Endothelial cell of umbilical vein (primary cell): ENCODE measurements at regions not wholly inside any gene's neighbourhood (a gene's known extent, or its start where the extent isn't known, plus 50 kb on each side); places are given as distances from the start of the nearest gene placed in this dataset.

Experiments used
- BruUV-seq: library from RNA; stranded (reverse); fragments of 400-500 nt; replicated peaks from 2 replicates; lab custom pipeline; 2021; lab: Mats Ljungman, UMichigan
- CTCF ChIA-PET: fragments of 300-600, 350-600 bp; sonication (Branson Sonifier 250); formaldehyde crosslinking; loops from one replicate; lab custom pipeline; 2021; ENCODE audit warnings: antibody characterized with exemption, inconsistent platforms; lab: Charles Lee
- POLR2A ChIA-PET: fragments of 300-600, 350-600 bp; sonication (Branson Sonifier 250); formaldehyde crosslinking; loops from one replicate; lab custom pipeline; 2021; ENCODE audit warnings: antibody characterized with exemption, inconsistent platforms; lab: Charles Lee
- DNase-seq: peaks from one replicate; pipeline ENCODE4 v3.0.0-alpha.2; 2011; ENCODE audit warnings: low read depth, low spot score
- FAIRE-seq: peaks from 2 replicates; lab custom pipeline; 2011; peaks lifted over from hg19 to GRCh38; lab: Jason Lieb, UNC
- H2AFZ ChIP-seq: 2 replicates; pipeline ENCODE4 v1.6.0; 2012; ENCODE audit warnings: low read depth, low read length, control low read depth, inconsistent platforms
- H3K27ac ChIP-seq: 2 replicates; pipeline ENCODE4 v1.5.1; 2011; ENCODE audit warnings: low read depth, mild to moderate bottlenecking, control low read depth, low read length, moderate library complexity; ENCODE audit not compliant: insufficient read depth
- H3K27me3 ChIP-seq, 2 experiments: 2 replicates each; pipeline versions ENCODE4 v1.6.0 to v1.6.1; 2011; ENCODE audit warnings: low read length in 2 of 2, mixed read lengths in 1 of 2; ENCODE audit not compliant: control insufficient read depth in 2 of 2, insufficient read depth in 2 of 2
- H3K36me3 ChIP-seq, 2 experiments: 2 replicates in 1 of 2; 3 replicates in 1 of 2; pipeline ENCODE4 v1.5.1; 2011; ENCODE audit warnings: low read length in 2 of 2, mild to moderate bottlenecking in 1 of 2, moderate library complexity in 1 of 2; ENCODE audit not compliant: control insufficient read depth in 2 of 2, insufficient read depth in 2 of 2; ENCODE audit errors: extremely low read depth in 1 of 2
- H3K4me1 ChIP-seq: 3 replicates; pipeline ENCODE4 v1.5.1; 2011; ENCODE audit warnings: mild to moderate bottlenecking, low read length; ENCODE audit not compliant: control insufficient read depth, insufficient read depth; ENCODE audit errors: extremely low read depth
- H3K4me2 ChIP-seq: 2 replicates; pipeline ENCODE4 v1.6.1; 2011; ENCODE audit warnings: low read length, control low read depth, mixed read lengths; ENCODE audit not compliant: insufficient read depth
- H3K4me3 ChIP-seq, 3 experiments: fragments of 200-600 bp in 1 of 3; sonication (generic), shearing (Covaris generic) in 1 of 3; replicated peaks in 1 of 3; 2 replicates each; pipeline ENCODE4 v1.5.1; 2011 to 2016; ENCODE audit warnings: control low read depth in 3 of 3, low read length in 3 of 3, mild to moderate bottlenecking in 2 of 3, inconsistent platforms in 1 of 3, low read depth in 1 of 3, moderate library complexity in 1 of 3; ENCODE audit not compliant: insufficient read depth in 1 of 3
- H3K79me2 ChIP-seq: 2 replicates; pipeline ENCODE4 v1.6.0; 2012; ENCODE audit warnings: low read length, inconsistent platforms; ENCODE audit not compliant: control insufficient read depth, insufficient read depth
- H3K9ac ChIP-seq: replicated peaks from 2 replicates; pipeline ENCODE3; 2011; ENCODE audit warnings: low read length, control low read depth; ENCODE audit not compliant: insufficient read depth; ENCODE audit errors: extremely low read depth
- H3K9me1 ChIP-seq: replicated peaks from 3 replicates; pipeline ENCODE4 v1.6.0; 2011; ENCODE audit warnings: mild to moderate bottlenecking, low read length; ENCODE audit not compliant: control insufficient read depth, insufficient read depth; ENCODE audit errors: extremely low read depth
- H3K9me3 ChIP-seq: replicated peaks from 2 replicates; pipeline ENCODE4 v1.5.1; 2012; ENCODE audit warnings: low read length, inconsistent platforms; ENCODE audit not compliant: control insufficient read depth, insufficient read depth
- H4K20me1 ChIP-seq: replicated peaks from 2 replicates; pipeline ENCODE3; 2011; ENCODE audit warnings: mild to moderate bottlenecking, low read length; ENCODE audit not compliant: control insufficient read depth, insufficient read depth; ENCODE audit errors: extremely low read depth
- EZH2 ChIP-seq: IDR thresholded peaks from 2 replicates; pipeline ENCODE4 v1.6.1; 2012; ENCODE audit warnings: borderline replicate concordance, low read depth, mild to moderate bottlenecking, moderate library complexity, low read length, inconsistent platforms; ENCODE audit not compliant: severe bottlenecking
- FOS ChIP-seq: IDR thresholded peaks from 2 replicates; pipeline ENCODE4 v1.6.1; 2011; ENCODE audit warnings: mild to moderate bottlenecking, low read length, moderate library complexity, borderline replicate concordance; ENCODE audit not compliant: insufficient read depth
- GATA2 ChIP-seq: IDR thresholded peaks from 2 replicates; pipeline ENCODE4 v1.7.0; 2011; ENCODE audit warnings: low read depth, mild to moderate bottlenecking, moderate library complexity, mixed read lengths, low read length; ENCODE audit not compliant: insufficient read length, insufficient read depth
- JUN ChIP-seq: IDR thresholded peaks from 2 replicates; pipeline ENCODE4 v1.6.1; 2011; ENCODE audit warnings: borderline replicate concordance, low read depth; ENCODE audit not compliant: insufficient read length, insufficient read depth
- MAX ChIP-seq: IDR thresholded peaks from 2 replicates; pipeline ENCODE4 v1.6.1; 2011; ENCODE audit not compliant: insufficient read depth, insufficient read length
- MYC ChIP-seq: IDR thresholded peaks from one replicate; pipeline ENCODE4 v1.6.1; 2011; ENCODE audit warnings: mild to moderate bottlenecking, low read depth, low read length
- POLR2A ChIP-seq: IDR thresholded peaks from 2 replicates; pipeline ENCODE4 v1.6.1; 2012; ENCODE audit warnings: low read depth, mild to moderate bottlenecking, control low read depth, low read length
- POLR2AphosphoS5 ChIP-seq: IDR thresholded peaks from 2 replicates; pipeline ENCODE4 v1.6.1; 2012; ENCODE audit warnings: low read depth, mild to moderate bottlenecking, control low read depth, low read length, moderate library complexity; ENCODE audit not compliant: insufficient read depth
- dilution Hi-C: fragments of 300-500 bp; cut with MboI; formaldehyde crosslinking; loops from one replicate; pipeline ENCODE4 v1.15.0; 2019; ENCODE audit warnings: low sequenced_read_pairs; ENCODE audit not compliant: extremely low pct_ligation_motif_present
- intact Hi-C: fragments of 100-400 bp; cut with micrococcal nuclease; formaldehyde crosslinking; loops from one replicate; pipeline ENCODE4 v1.10.0; 2022
- TF ChIP-seq, protein P1 (sequence below), 2 donors: IDR thresholded peaks; 1 replicate in 1 of 2; 2 replicates in 1 of 2; pipeline ENCODE4 v1.5.1; 2011; ENCODE audit warnings: low read length in 2 of 2, mild to moderate bottlenecking in 2 of 2, moderate library complexity in 2 of 2, control low read depth in 1 of 2, inconsistent platforms in 1 of 2, low read depth in 1 of 2; ENCODE audit not compliant: insufficient read depth in 1 of 2; ENCODE audit errors: extremely low read depth in 1 of 2

- intact Hi-C loops (no loop called here), dilution Hi-C loops (no loop called here)
- BruUV-seq: no TSS peak
- POLR2A ChIA-PET: no interaction called here
- H3K36me3 ChIP-seq: no peaks in the 10 kb centered on the region
- H3K9me1 ChIP-seq: no peaks in the 10 kb centered on the region
- no peak overlapping the region for H3K27ac ChIP-seq
- no peaks in the 10 kb centered on the region for H3K79me2 ChIP-seq
- DNase-seq: no peak
- TF ChIP-seq EZH2 (no peak), POLR2AphosphoS5 (no peak), GATA2 (no peak), JUN (no peak), FOS (no peak), POLR2A (no peak), MYC (no peak), MAX (no peak)
- TF ChIP-seq, protein P1, sequence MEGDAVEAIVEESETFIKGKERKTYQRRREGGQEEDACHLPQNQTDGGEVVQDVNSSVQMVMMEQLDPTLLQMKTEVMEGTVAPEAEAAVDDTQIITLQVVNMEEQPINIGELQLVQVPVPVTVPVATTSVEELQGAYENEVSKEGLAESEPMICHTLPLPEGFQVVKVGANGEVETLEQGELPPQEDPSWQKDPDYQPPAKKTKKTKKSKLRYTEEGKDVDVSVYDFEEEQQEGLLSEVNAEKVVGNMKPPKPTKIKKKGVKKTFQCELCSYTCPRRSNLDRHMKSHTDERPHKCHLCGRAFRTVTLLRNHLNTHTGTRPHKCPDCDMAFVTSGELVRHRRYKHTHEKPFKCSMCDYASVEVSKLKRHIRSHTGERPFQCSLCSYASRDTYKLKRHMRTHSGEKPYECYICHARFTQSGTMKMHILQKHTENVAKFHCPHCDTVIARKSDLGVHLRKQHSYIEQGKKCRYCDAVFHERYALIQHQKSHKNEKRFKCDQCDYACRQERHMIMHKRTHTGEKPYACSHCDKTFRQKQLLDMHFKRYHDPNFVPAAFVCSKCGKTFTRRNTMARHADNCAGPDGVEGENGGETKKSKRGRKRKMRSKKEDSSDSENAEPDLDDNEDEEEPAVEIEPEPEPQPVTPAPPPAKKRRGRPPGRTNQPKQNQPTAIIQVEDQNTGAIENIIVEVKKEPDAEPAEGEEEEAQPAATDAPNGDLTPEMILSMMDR (IDR thresholded peaks at IDR 0.05; ENCODE audit: extremely low read depth in 1 of 2, insufficient read depth in 1 of 2, low read depth in 1 of 2, low read length in 2 of 2): no peak
- no peak overlapping the region for H2AFZ ChIP-seq
- no peaks in the 10 kb centered on the region for H3K27me3 ChIP-seq
- H3K4me3 ChIP-seq: no peak overlapping the region
- FAIRE-seq: no peak
- CTCF ChIA-PET: no interaction called here
- H4K20me1 ChIP-seq: no peaks in the 10 kb centered on the region
- H3K9ac ChIP-seq: no peak overlapping the region
- no peaks in the 10 kb centered on the region for H3K4me1 ChIP-seq
- no peaks in the 10 kb centered on the region for H3K9me3 ChIP-seq
- no peak overlapping the region for H3K4me2 ChIP-seq
Measured at GRCh38 chr1:83017701-83018100, 981.2 kb downstream of the TTLL7 start.
